ENCODE measurements at regions not wholly inside any gene's neighbourhood (a gene's known extent, or its start where the extent isn't known, plus 50 kb on each side); places are given as distances from the start of the nearest gene placed in this dataset.

- TF ChIP-seq JUNB (IDR thresholded peaks at IDR 0.05) (no peak), JUN (IDR thresholded peaks at IDR 0.05) (no peak), RFX5 (IDR thresholded peaks at IDR 0.05) (no peak)
These were observed 83.7 kb upstream of the BTG1 start (continued) for GRCh38 chr12:92229381-92229780.

DNA sequence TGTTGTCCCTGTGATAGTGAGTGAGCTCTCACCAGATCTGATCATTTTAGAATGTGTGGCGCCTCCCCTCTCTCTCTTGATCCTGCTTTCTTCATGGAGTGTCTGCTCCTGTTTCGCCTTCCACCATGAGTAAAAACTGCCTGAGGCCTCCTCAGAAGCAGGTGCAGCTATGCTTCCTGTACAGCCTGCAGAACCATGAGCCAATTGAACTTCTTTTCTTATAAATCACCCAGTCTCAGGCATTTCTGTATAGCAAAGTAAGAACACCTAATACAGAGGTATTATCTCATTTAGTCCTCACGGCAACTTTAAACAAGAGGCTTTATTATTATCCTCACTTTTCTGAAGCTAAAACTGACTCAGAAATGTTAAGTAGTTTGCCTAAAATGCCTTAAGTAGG, 81.3 kb upstream of the BTG1 start:
- Histone ChIP-seq H3K4me2 (no peak overlapping the region), H3K27ac (no peak overlapping the region), H3K4me3 (no peak overlapping the region), H3K4me1 (peaks cover 11% of the 10 kb centered on the region), H3K9me3 (no peaks in the 10 kb centered on the region)
- FAIRE-seq = no peak
- DNase-seq (ENCODE audit: low read depth in 1 of 2, low spot score in 1 of 2) = no peak
- ChIA-PET POLR2A (no interaction called here), CTCF (interaction anchor here (1.4 to 2.2 kb wide), 2 partner anchors 14 to 845 kb away, joined by 5 to 6 read pairs; no protein-coding TSS in a partner anchor)
- no peak for TF ChIP-seq RCOR1 (IDR thresholded peaks at IDR 0.05; ENCODE audit: low read depth, low read length)
- TF ChIP-seq, protein P1, sequence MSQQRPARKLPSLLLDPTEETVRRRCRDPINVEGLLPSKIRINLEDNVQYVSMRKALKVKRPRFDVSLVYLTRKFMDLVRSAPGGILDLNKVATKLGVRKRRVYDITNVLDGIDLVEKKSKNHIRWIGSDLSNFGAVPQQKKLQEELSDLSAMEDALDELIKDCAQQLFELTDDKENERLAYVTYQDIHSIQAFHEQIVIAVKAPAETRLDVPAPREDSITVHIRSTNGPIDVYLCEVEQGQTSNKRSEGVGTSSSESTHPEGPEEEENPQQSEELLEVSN (IDR thresholded peaks at IDR 0.05; ENCODE audit: borderline replicate concordance, low read depth) = no peak
- ATAC-seq = no peak
- WGBS (ENCODE audit: missing lambda C conversion rate) = 60% methylated on average over 3 of the region's 3 CpGs

GRCh38 chr12:92226071-92226661, 80.5 kb upstream of the BTG1 start:
- 48% methylated on average over 4 of the region's 4 CpGs for whole genome bisulfite sequencing (ENCODE audit: missing lambda C conversion rate)
- DNase-seq (ENCODE audit: low read depth in 1 of 2, low spot score in 1 of 2) (no peak), FAIRE-seq (no peak), ATAC-seq (no peak)
- no peak overlapping the region for H3K27ac ChIP-seq
- H3K4me1 ChIP-seq = peaks cover 11% of the 10 kb centered on the region
- H3K4me2 ChIP-seq = no peak overlapping the region
- ChIA-PET POLR2A (no interaction called here), CTCF (interaction anchor here (1.4 to 2.2 kb wide), 2 partner anchors 13 to 844 kb away, joined by 5 to 6 read pairs; no protein-coding TSS in a partner anchor)
- no peaks in the 10 kb centered on the region for H3K9me3 ChIP-seq
- no peak overlapping the region for H3K4me3 ChIP-seq
- TF ChIP-seq MYC (IDR thresholded peaks at IDR 0.05; ENCODE audit: borderline replicate concordance, low read length) (no peak), HEYL (CRISPR knock-in tag; IDR thresholded peaks at IDR 0.05) (no peak), HOXA7 (CRISPR knock-in tag; IDR thresholded peaks at IDR 0.05) (no peak), KDM5A (IDR thresholded peaks at IDR 0.05) (no peak), NR3C1 (IDR thresholded peaks at IDR 0.05) (no peak), POLR2AphosphoS2 (conservative IDR thresholded peaks at IDR 0.05; ENCODE audit: low read length) (no peak), BHLHE40 (IDR thresholded peaks at IDR 0.05; ENCODE audit: low read depth, low read length) (no peak), ZC3H11A (IDR thresholded peaks at IDR 0.05) (no peak), CHD2 (IDR thresholded peaks at IDR 0.05; ENCODE audit: low read length, partially characterized antibody) (no peak), RAD21 (conservative IDR thresholded peaks at IDR 0.05 in 1 of 2, IDR thresholded peaks at IDR 0.05 in 1 of 2) (no peak), ZNF302 (CRISPR knock-in tag; IDR thresholded peaks at IDR 0.05) (no peak), PBX3 (IDR thresholded peaks at IDR 0.05) (no peak), EHF (CRISPR knock-in tag; IDR thresholded peaks at IDR 0.05) (no peak), ZSCAN20 (CRISPR knock-in tag; IDR thresholded peaks at IDR 0.05) (no peak), CHD4 (IDR thresholded peaks at IDR 0.05; ENCODE audit: borderline replicate concordance) (no peak), EP300 (IDR thresholded peaks at IDR 0.05) (no peak)
- TF ChIP-seq, protein P2, sequence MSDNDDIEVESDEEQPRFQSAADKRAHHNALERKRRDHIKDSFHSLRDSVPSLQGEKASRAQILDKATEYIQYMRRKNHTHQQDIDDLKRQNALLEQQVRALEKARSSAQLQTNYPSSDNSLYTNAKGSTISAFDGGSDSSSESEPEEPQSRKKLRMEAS (IDR thresholded peaks at IDR 0.05) = no peak
- TF ChIP-seq, protein P3, sequence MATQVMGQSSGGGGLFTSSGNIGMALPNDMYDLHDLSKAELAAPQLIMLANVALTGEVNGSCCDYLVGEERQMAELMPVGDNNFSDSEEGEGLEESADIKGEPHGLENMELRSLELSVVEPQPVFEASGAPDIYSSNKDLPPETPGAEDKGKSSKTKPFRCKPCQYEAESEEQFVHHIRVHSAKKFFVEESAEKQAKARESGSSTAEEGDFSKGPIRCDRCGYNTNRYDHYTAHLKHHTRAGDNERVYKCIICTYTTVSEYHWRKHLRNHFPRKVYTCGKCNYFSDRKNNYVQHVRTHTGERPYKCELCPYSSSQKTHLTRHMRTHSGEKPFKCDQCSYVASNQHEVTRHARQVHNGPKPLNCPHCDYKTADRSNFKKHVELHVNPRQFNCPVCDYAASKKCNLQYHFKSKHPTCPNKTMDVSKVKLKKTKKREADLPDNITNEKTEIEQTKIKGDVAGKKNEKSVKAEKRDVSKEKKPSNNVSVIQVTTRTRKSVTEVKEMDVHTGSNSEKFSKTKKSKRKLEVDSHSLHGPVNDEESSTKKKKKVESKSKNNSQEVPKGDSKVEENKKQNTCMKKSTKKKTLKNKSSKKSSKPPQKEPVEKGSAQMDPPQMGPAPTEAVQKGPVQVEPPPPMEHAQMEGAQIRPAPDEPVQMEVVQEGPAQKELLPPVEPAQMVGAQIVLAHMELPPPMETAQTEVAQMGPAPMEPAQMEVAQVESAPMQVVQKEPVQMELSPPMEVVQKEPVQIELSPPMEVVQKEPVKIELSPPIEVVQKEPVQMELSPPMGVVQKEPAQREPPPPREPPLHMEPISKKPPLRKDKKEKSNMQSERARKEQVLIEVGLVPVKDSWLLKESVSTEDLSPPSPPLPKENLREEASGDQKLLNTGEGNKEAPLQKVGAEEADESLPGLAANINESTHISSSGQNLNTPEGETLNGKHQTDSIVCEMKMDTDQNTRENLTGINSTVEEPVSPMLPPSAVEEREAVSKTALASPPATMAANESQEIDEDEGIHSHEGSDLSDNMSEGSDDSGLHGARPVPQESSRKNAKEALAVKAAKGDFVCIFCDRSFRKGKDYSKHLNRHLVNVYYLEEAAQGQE (IDR thresholded peaks at IDR 0.05) = no peak
- TF ChIP-seq, protein P4, sequence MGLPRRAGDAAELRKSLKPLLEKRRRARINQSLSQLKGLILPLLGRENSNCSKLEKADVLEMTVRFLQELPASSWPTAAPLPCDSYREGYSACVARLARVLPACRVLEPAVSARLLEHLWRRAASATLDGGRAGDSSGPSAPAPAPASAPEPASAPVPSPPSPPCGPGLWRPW (IDR thresholded peaks at IDR 0.05) = no peak

Data from A549 (cell line).